Left colon (tissue), 2 donors: ENCODE measurements at regions not wholly inside any gene's neighbourhood (a gene's known extent, or its start where the extent isn't known, plus 50 kb on each side); places are given as distances from the start of the nearest gene placed in this dataset.

Experiments used
- ATAC-seq: fragments of 200-7000 bp; cut with Tn5 transposase; one replicate; pipeline ENCODE4 v1.9.1; 2020; ENCODE audit warnings: mild to moderate bottlenecking, moderate library complexity
- DNase-seq, 2 donors: peaks; one replicate each; pipeline ENCODE4 v3.0.0-alpha.2; 2020
- intact Hi-C, 2 donors: fragments of 100-400 bp; cut with DNase I in 1 of 2; cut with micrococcal nuclease in 1 of 2; formaldehyde crosslinking; loops; one replicate each; pipeline versions ENCODE4 v1.11.2 to v1.14.0; 2022; cut with DNase I, micrococcal nuclease
- donor health status: DM: no; HTN: no; CAD: no.
- donor health status: DM: yes; HTN: yes; CAD: no.

DNA sequence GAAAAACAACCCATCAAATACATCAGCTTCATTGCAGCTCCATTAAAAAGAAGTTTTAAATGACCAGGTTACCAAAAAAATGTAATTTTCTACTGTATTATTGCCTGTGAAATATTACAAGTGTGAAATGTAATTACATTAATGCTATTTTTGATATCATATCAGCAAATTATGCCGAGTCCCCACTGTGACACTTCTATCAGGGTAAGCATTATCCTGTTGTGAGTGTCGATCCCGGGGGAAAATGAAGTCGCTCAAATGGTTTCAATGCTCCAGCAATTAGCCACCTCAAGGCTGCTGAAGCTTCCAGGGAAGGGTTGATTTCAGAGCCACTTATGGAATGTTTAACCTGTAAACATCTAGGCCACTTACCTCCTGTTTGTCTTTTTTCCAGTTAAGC is 70.4 kb downstream of the RCN1 start:
- DNase-seq, result no peak
- intact Hi-C loops, result no loop called here
- no peak for ATAC-seq

- intact Hi-C loops, result no loop called here
- DNase-seq (no peak), ATAC-seq (no peak)
These were observed 71.5 kb downstream of the RCN1 start for GRCh38 chr11:32162351-32162750.

- ATAC-seq, result no peak
- no peak for DNase-seq
- intact Hi-C loops, result no loop called here
These were observed 72.0 kb downstream of the RCN1 start for GRCh38 chr11:32162906-32163305.

DNA sequence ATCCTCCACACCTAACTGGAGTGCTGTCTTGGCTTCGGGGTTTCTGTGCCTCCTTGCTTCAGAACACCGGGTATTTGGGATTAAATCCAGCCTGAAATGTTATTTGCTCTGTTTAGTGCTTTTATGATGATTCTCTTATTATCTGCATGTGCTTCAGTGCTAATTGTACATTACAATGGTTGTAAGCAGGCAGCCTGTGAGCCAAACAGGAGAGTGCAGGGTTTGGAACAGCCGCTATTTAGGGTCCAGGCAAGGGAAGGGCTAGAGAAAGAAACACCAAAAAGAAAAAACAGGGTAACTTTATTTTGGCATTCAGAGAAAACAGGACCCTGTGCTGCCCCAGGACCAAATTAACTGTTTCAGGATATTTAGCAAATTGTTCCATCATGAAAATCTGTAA is 72.7 kb downstream of the RCN1 start:
- no peak for DNase-seq
- intact Hi-C loops, result no loop called here
- ATAC-seq, result no peak

GRCh38 chr11:32164836-32165235 is 74.0 kb downstream of the RCN1 start:
- intact Hi-C loops, result no loop called here
- DNase-seq (no peak), ATAC-seq (no peak)

DNA sequence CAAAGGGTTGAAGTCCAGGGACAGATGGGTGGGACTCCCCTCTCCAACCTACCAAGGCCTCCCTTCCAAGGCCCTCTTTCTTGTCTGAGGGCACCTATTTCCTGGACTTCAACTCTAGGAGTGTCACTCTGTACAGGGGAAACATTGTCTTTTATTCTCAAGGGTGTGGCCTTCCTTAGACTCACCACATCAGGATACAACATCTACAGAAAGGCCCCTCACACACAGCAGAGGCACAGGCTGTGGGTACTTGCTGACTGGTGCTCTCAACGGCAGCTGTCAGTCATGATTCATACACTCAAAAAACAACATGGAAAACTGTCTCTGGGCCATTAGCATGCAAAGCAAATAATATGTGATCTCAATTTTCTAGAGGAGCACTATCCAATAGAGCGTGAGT is 78.0 kb downstream of the RCN1 start:
- no peak for ATAC-seq
- intact Hi-C loops, result no loop called here
- no peak for DNase-seq

GRCh38 chr11:32171445-32171844 is 80.6 kb downstream of the RCN1 start:
- DNase-seq, result no peak
- ATAC-seq, result no peak
- intact Hi-C loops, result loop anchor here in 1 of 2 donors (5.0 kb wide), 1 partner anchor 119 kb away; no protein-coding TSS in a partner anchor

DNA sequence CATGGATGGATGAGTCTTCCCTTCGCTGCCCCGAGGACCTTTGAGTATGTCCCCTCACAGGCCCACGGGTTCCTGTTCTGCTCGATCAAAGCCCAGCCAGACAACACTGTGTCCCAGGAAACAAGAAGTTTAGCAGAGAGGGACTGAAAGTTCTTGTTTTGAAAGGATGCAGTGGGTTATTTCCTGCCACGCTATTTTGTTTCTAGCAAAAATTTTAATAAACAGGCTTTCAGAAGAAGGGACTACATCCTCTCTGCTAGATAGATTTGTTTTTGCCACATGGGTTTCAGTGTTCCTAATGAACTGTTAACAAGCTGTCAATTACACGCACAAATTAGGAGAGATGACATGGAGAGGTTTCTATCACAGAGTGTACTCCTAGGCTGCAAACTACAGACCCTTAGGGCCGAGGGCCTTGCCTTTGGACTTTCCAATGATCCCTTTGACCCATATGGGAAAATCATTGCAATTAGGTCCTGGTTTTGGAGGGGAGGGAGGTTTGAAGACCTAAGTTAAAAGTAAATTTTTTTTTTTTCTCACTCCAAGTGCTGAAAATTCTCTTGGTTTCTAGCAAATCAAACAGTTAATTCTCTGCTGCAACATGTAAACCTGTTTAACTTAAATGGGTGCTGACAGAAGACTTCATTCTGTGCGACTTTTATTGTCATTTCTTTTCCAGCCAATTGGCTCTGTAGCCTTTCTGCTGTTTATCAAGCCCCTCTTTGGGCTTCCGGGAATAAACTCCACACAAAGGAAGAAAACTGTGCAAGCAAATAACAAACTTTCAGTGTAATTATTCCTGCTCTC is 81.4 kb downstream of the RCN1 start:
- no peak for ATAC-seq
- no peak for DNase-seq
- intact Hi-C loops, result loop anchor here in 1 of 2 donors (5.0 kb wide), 1 partner anchor 120 kb away; no protein-coding TSS in a partner anchor

DNA sequence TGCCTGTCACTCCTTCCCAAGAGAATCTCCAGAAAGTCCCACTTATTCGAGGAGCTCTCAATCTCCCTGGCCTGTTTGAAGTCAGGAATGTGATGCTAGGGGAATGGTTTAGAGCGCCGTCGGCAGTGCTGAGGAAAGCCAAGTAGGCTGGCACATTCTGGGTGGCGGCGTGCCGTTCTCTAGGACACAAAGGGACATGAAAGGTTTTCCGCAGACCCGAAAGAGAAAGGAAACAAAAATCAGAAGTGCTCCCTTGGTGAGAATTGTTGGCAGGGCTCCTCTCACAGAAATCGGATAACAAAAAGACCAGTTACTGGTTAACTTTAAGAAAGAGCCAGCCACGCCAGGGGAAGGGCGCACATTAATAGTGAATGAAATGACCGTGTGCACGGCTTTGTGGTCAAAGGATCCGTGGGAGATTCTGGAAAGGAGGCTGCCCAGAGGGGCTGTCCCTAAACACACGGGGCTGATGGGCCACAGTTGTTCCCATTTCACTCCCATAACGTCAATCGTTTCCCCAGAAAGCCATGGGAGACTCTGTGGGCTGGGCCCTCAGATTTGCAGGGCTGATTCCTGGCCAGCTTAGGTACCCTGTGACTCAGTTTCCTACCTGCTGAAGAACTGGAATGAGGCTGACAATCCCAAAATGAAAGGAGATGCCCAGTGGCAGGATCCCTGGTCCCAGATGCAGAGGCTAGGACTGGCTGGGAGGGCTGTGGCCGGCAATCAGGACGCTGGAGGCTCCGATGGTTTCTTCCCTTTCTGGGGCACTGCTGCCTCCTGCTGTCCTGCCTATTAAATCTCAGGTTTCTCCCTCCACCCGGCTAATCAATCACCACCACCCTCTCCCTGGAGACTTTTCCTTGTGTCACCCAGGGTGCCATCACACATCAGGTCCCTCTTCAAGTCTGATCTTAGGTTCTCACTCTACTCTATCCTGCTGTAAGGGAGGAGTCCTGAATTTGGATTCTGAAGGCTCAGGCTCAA is 82.3 kb downstream of the RCN1 start:
- intact Hi-C loops, result loop anchor here in 1 of 2 donors (5.0 kb wide), 1 partner anchor 121 kb away; no protein-coding TSS in a partner anchor
- DNase-seq (peak; percentile 34 to 59), ATAC-seq (peak; percentile 93)

DNA sequence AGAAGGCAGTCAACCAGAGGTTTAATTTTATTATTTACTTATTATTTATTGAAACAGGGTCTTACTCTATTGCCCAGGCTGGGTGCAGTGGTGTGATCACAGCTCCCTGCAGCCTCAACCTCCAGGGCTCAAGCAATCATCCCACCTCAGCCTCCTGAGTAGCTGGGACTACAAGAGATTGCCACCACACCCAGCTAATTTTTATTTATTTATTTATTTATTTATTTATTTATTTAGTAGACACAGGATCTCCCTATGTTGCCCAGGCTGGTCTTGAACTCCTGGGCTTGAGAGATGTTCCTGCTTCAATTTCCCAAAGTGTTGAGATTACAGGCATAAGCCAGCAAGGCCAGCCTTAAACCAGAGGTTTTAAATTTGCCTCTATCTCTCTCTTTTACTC is 83.1 kb downstream of the RCN1 start:
- ATAC-seq (no peak), DNase-seq (no peak)
- intact Hi-C loops, result loop anchor here in 1 of 2 donors (5.0 kb wide), 1 partner anchor 122 kb away; no protein-coding TSS in a partner anchor

DNA sequence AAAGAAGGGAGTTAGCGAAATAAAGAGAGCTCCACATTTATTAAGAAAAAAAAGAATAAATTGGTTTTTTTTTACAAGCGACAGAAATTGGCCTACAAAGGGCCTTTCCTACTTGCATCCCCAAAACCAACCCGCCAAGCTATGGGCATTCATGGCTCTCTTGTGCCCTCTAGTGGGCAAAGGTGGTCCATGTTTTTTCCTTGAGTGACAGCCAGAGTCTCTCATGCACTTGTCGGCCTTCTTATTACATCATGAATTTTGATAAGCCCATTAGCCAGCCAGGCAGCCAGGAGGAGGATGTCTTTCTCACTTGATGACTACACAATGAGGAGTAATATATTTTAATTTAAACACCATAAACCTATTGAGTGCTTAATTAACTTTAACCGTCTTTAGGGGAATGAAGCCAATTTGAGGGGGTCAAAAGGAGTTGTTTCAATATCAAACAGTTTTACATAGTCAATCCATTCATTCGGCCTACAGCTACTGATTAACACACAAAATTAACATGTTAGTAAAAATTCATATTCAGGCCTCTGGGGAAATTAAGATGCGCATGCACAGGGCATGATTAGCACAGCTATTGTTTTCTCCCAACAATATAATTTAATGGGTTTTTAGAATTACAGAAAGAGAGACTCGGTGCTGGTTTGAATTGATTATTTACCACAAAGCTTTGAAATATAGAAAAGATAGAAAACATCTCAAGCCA is 85.5 kb downstream of the RCN1 start:
- intact Hi-C loops, result loop anchor here in 1 of 2 donors (2.0 kb wide), 1 partner anchor 124 kb away; no protein-coding TSS in a partner anchor
- ATAC-seq (peak; percentile 75), DNase-seq (peak; percentile 36 to 75)

- DNase-seq (no peak), ATAC-seq (no peak)
- intact Hi-C loops, result no loop called here
These were observed 87.8 kb downstream of the RCN1 start for GRCh38 chr11:32178692-32179091.

DNA sequence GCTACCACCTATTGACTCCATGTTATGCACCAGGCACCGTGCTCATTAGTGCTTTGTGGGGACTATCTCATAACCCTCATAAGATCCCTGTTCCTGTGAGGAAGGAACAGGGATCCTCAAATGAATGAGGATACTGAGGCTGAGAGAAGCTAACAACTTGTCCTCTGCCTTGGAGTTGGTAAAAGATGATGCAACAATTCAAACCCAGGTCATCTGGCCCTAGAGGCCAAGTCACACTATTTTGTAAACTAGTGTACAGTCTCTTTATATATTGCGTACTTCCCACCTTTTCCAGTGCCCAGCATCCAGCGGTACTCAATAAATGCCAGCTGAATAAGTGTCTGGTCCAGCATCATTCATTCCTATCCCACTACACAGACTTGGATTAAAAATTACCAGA is 92.6 kb downstream of the RCN1 start:
- no peak for DNase-seq
- ATAC-seq, result no peak
- intact Hi-C loops, result no loop called here

DNA sequence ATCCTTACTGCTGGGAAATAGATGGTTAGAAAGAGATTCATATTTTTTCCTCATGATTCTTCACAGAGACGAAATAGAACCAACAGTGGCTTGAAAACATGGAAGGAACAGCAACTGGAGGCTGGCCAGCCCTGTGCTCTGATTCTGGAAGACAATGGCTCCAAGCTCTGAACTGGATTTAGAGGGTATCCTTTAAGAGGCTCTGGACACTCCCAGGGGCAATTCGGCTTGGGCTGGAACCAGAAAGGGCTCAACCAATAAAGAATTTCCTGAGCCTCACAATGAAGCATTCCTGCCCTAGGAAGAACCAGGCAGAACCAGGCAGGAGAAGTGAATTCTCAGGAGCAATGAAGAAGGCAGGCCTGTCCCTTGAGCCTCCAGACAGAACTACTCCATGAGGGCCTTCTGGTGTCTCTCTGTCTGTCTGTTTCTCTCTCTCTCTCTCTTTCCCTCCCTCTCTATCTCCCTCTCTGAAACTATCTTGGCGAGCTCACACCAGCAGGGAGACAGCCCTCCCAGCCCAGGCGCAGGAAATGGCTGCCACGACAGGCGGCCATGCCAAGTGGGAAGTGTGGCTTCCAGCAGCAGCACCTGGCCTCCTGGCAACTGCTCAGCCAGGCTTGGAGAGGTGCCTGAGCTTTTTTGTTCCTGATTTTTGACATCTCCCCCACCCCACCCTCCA is 93.3 kb downstream of the RCN1 start:
- no peak for ATAC-seq

GRCh38 chr11:32184723-32185376 is 94.0 kb downstream of the RCN1 start:
- DNase-seq, result no peak
- intact Hi-C loops, result no loop called here
- ATAC-seq, result no peak

More for the DNA sequence above, 93.3 kb downstream of the RCN1 start:
- intact Hi-C loops, result no loop called here
- DNase-seq, result no peak

- intact Hi-C loops, result no loop called here
- DNase-seq (no peak), ATAC-seq (no peak)
These were observed 95.2 kb downstream of the RCN1 start for GRCh38 chr11:32186118-32186517.

DNA sequence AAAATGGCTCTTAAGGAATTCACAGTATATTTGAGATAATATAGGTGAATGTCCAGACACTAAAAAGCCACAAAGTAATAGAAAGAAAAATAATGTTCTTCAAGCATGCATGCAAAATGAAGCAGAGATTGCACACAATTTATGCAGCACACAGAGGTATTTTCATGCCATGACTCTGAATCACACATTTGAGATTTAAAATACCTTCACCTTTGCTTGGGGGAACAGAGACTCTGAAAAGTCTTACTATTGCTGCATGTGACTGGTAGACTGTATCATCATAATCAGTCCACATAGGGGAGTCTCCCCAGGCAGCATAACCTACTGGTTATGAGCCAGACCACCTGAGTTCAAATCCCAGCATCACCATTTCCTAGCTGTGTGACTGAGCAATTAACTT is 96.2 kb downstream of the RCN1 start:
- intact Hi-C loops, result no loop called here
- no peak for ATAC-seq
- DNase-seq, result no peak

- no peak for DNase-seq
- intact Hi-C loops, result no loop called here
- ATAC-seq, result no peak
These were observed 97.9 kb downstream of the RCN1 start for GRCh38 chr11:32188785-32189184.
